ENCODE measurements at regions not wholly inside any gene's neighbourhood (a gene's known extent, or its start where the extent isn't known, plus 50 kb on each side); places are given as distances from the start of the nearest gene placed in this dataset.

GRCh38 chr4:121221201-121221600 is 57.1 kb upstream of the TNIP3 start:
- H4K20me1 ChIP-seq (ENCODE audit: insufficient read depth, low read depth, low read length): no peaks in the 10 kb centered on the region
- H3K9ac ChIP-seq (ENCODE audit: low read length): no peak overlapping the region
- no peaks in the 10 kb centered on the region for H3K9me3 ChIP-seq (ENCODE audit: low read length)
- H3K27me3 ChIP-seq (ENCODE audit: low read length): no peaks in the 10 kb centered on the region
- no peak overlapping the region for H3K4me3 ChIP-seq (ENCODE audit: low read length)
- H3K36me3 ChIP-seq (ENCODE audit: insufficient read depth, low read length): no peaks in the 10 kb centered on the region
- H2AFZ ChIP-seq (ENCODE audit: low read length): no peak overlapping the region
- H3K79me2 ChIP-seq (ENCODE audit: low read length): no peaks in the 10 kb centered on the region
- no peak overlapping the region for H3K4me2 ChIP-seq (ENCODE audit: low read depth, low read length, poor library complexity, severe bottlenecking)
- H3K4me1 ChIP-seq (ENCODE audit: low read length): no peaks in the 10 kb centered on the region
- DNase-seq: no peak
- H3K9me2 ChIP-seq (replicated peaks; ENCODE audit: insufficient read depth, low read length): no peaks in the 10 kb centered on the region
- no peak overlapping the region for H3K27ac ChIP-seq (ENCODE audit: low read length)

DNA sequence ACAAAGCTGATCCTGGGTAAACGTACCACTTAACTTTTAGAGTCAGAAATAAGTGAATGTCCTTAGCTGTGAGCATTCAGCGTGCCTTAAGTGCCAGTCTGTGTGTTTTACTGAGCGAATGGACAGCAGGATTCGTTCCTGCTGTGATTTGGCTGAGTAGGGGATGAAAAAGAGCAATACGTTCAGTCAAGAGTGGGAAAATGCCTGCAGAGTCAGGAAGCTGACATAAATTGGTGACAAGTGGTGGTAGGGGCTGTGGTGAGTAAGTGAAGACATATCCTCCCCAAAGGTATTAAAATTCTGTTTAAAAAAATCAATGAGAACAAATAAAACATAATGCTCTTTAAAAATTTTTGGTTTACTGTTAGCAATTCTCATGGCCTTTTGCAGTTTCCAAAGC is 56.6 kb upstream of the TNIP3 start:
- no peak for DNase-seq
- Histone ChIP-seq H2AFZ (ENCODE audit: low read length) (no peak overlapping the region), H4K20me1 (ENCODE audit: insufficient read depth, low read depth, low read length) (no peaks in the 10 kb centered on the region), H3K4me2 (ENCODE audit: low read depth, low read length, poor library complexity, severe bottlenecking) (no peak overlapping the region), H3K4me1 (ENCODE audit: low read length) (no peaks in the 10 kb centered on the region), H3K9me2 (replicated peaks; ENCODE audit: insufficient read depth, low read length) (no peaks in the 10 kb centered on the region), H3K9me3 (ENCODE audit: low read length) (no peaks in the 10 kb centered on the region), H3K36me3 (ENCODE audit: insufficient read depth, low read length) (no peaks in the 10 kb centered on the region), H3K79me2 (ENCODE audit: low read length) (no peaks in the 10 kb centered on the region), H3K9ac (ENCODE audit: low read length) (no peak overlapping the region), H3K27ac (ENCODE audit: low read length) (no peak overlapping the region), H3K27me3 (ENCODE audit: low read length) (no peaks in the 10 kb centered on the region), H3K4me3 (ENCODE audit: low read length) (no peak overlapping the region)

DNA sequence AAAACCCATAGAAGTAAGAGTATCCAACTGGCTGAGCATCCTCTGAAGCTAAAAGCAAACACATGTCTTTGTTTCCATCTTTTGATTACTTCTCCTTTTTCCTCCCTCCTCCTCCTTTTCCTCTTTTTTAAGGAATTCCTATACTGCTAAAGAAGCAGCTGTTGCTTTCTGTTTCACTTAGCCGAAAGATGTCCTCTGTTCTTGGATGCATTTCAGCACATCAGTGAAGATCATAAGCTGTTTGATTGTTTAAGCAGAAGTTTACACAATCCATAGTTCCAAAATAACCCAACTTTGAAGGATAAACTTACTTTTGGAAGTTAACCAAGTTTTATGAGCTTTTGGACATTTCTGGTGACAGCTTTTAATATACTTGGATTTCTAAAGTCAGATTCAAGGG is 55.1 kb upstream of the TNIP3 start:
- Histone ChIP-seq H3K27ac (ENCODE audit: low read length) (no peak overlapping the region), H3K36me3 (ENCODE audit: insufficient read depth, low read length) (no peaks in the 10 kb centered on the region), H3K27me3 (ENCODE audit: low read length) (no peaks in the 10 kb centered on the region), H4K20me1 (ENCODE audit: insufficient read depth, low read depth, low read length) (no peaks in the 10 kb centered on the region), H3K79me2 (ENCODE audit: low read length) (no peaks in the 10 kb centered on the region), H3K9me3 (ENCODE audit: low read length) (no peaks in the 10 kb centered on the region), H3K4me3 (ENCODE audit: low read length) (no peak overlapping the region), H3K9ac (ENCODE audit: low read length) (no peak overlapping the region), H3K9me2 (replicated peaks; ENCODE audit: insufficient read depth, low read length) (no peaks in the 10 kb centered on the region), H3K4me2 (ENCODE audit: low read depth, low read length, poor library complexity, severe bottlenecking) (no peak overlapping the region), H3K4me1 (ENCODE audit: low read length) (no peaks in the 10 kb centered on the region), H2AFZ (ENCODE audit: low read length) (no peak overlapping the region)
- DNase-seq: no peak

DNA sequence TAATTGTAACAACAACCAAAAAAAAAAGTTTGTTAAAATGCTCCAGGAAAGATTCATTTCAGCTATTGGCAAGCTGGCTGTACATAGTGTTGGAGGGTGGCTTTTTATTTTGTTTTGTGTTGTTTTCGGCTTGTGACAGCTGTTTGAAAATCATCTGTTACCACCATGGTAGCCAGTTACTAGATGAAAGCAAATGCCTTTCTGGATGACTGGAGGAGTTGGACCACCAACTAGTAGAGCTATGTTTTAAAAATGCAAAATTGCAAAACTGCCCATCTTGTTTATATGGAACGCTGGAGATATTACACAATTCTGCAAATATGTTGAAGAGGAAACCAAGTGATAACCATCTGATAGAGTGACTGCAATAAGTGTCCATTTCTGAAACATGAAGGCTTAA is 53.2 kb upstream of the TNIP3 start:
- no peaks in the 10 kb centered on the region for H3K9me3 ChIP-seq (ENCODE audit: low read length)
- H3K27me3 ChIP-seq (ENCODE audit: low read length): no peaks in the 10 kb centered on the region
- H3K4me3 ChIP-seq (ENCODE audit: low read length): no peak overlapping the region
- H3K4me2 ChIP-seq (ENCODE audit: low read depth, low read length, poor library complexity, severe bottlenecking): no peak overlapping the region
- no peak overlapping the region for H2AFZ ChIP-seq (ENCODE audit: low read length)
- no peaks in the 10 kb centered on the region for H4K20me1 ChIP-seq (ENCODE audit: insufficient read depth, low read depth, low read length)
- no peak overlapping the region for H3K27ac ChIP-seq (ENCODE audit: low read length)
- H3K36me3 ChIP-seq (ENCODE audit: insufficient read depth, low read length): no peaks in the 10 kb centered on the region
- DNase-seq: no peak
- no peak overlapping the region for H3K9ac ChIP-seq (ENCODE audit: low read length)
- H3K4me1 ChIP-seq (ENCODE audit: low read length): no peaks in the 10 kb centered on the region
- H3K9me2 ChIP-seq (replicated peaks; ENCODE audit: insufficient read depth, low read length): no peaks in the 10 kb centered on the region
- no peaks in the 10 kb centered on the region for H3K79me2 ChIP-seq (ENCODE audit: low read length)

DNA sequence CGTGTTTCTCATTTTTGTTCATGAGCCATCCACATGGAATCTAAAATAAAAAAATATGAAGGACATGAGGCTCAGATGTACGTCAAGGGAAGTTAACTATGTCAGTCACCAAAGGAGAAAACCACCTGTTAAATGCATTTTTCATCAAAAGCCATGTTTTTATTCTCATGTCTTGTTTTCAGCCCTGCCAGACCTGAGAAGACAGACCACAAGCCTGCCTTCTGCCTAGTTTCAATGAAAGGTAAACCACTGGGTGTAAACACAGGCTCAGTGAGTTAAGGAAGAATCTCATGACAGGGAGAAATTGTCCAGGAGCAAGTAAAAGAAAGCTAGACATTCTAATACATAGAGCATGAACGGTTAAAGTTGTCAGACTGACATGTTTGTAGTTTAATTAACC is 52.3 kb upstream of the TNIP3 start:
- H3K27ac ChIP-seq (ENCODE audit: low read length): no peak overlapping the region
- no peaks in the 10 kb centered on the region for H4K20me1 ChIP-seq (ENCODE audit: insufficient read depth, low read depth, low read length)
- H3K9ac ChIP-seq (ENCODE audit: low read length): no peak overlapping the region
- no peaks in the 10 kb centered on the region for H3K9me2 ChIP-seq (replicated peaks; ENCODE audit: insufficient read depth, low read length)
- H3K9me3 ChIP-seq (ENCODE audit: low read length): no peaks in the 10 kb centered on the region
- no peak overlapping the region for H3K4me3 ChIP-seq (ENCODE audit: low read length)
- no peaks in the 10 kb centered on the region for H3K79me2 ChIP-seq (ENCODE audit: low read length)
- H2AFZ ChIP-seq (ENCODE audit: low read length): no peak overlapping the region
- H3K27me3 ChIP-seq (ENCODE audit: low read length): no peaks in the 10 kb centered on the region
- H3K4me2 ChIP-seq (ENCODE audit: low read depth, low read length, poor library complexity, severe bottlenecking): no peak overlapping the region
- DNase-seq: no peak
- no peaks in the 10 kb centered on the region for H3K36me3 ChIP-seq (ENCODE audit: insufficient read depth, low read length)
- H3K4me1 ChIP-seq (ENCODE audit: low read length): no peaks in the 10 kb centered on the region

GRCh38 chr4:121213940-121214339 is 49.8 kb upstream of the TNIP3 start:
- Histone ChIP-seq H2AFZ (ENCODE audit: low read length) (no peak overlapping the region), H3K9ac (ENCODE audit: low read length) (no peak overlapping the region), H3K79me2 (ENCODE audit: low read length) (no peaks in the 10 kb centered on the region), H3K4me1 (ENCODE audit: low read length) (no peaks in the 10 kb centered on the region), H3K27me3 (ENCODE audit: low read length) (no peaks in the 10 kb centered on the region), H3K4me2 (ENCODE audit: low read depth, low read length, poor library complexity, severe bottlenecking) (no peak overlapping the region), H4K20me1 (ENCODE audit: insufficient read depth, low read depth, low read length) (no peaks in the 10 kb centered on the region), H3K4me3 (ENCODE audit: low read length) (no peak overlapping the region), H3K27ac (ENCODE audit: low read length) (no peak overlapping the region), H3K9me3 (ENCODE audit: low read length) (no peaks in the 10 kb centered on the region), H3K9me2 (replicated peaks; ENCODE audit: insufficient read depth, low read length) (no peaks in the 10 kb centered on the region), H3K36me3 (ENCODE audit: insufficient read depth, low read length) (no peaks in the 10 kb centered on the region)
- DNase-seq: no peak

All from Karpas-422 (cell line).